WI38 (cell line): ENCODE measurements at regions not wholly inside any gene's neighbourhood (a gene's known extent, or its start where the extent isn't known, plus 50 kb on each side); places are given as distances from the start of the nearest gene placed in this dataset.
"Not testable (repeated sequence)": the region's sequence is repeated elsewhere in the genome, so short reads cannot be mapped to it uniquely, and the experiment has no call there.

ENCODE experiments used
- H3K4me3 ChIP-seq: 2 replicates; pipeline ENCODE4 v1.5.1; 2011; ENCODE audit warnings: low read depth, mild to moderate bottlenecking, control low read depth, low read length
- CTCF ChIP-seq: IDR thresholded peaks from 2 replicates; pipeline ENCODE4 v1.5.1; 2012; ENCODE audit warnings: low read depth, mild to moderate bottlenecking, control low read depth, low read length

GRCh38 chr12:60758224-60758623, 1162.4 kb downstream of the SLC16A7 start:
- H3K4me3 ChIP-seq, result no peak overlapping the region
- TF ChIP-seq CTCF, result no peak

GRCh38 chr12:60760965-60761364, 1165.1 kb downstream of the SLC16A7 start:
- TF ChIP-seq CTCF, result no peak

GRCh38 chr12:60801166-60801565, 1205.3 kb downstream of the SLC16A7 start:
- H3K4me3 ChIP-seq, result not testable (repeated sequence)

More at GRCh38 chr12:60760965-60761364, 1165.1 kb downstream of the SLC16A7 start:
- no peak overlapping the region for H3K4me3 ChIP-seq

- no peak overlapping the region for H3K4me3 ChIP-seq
- TF ChIP-seq CTCF, result no peak
Observed at GRCh38 chr12:60803147-60803546, 1207.3 kb downstream of the SLC16A7 start.

- no peak overlapping the region for H3K4me3 ChIP-seq
- TF ChIP-seq CTCF, result no peak
Observed at GRCh38 chr12:60805364-60805763, 1209.5 kb downstream of the SLC16A7 start.

GRCh38 chr12:60819794-60820193, 1224.0 kb downstream of the SLC16A7 start:
- no peak overlapping the region for H3K4me3 ChIP-seq
- no peak for TF ChIP-seq CTCF

GRCh38 chr12:60822580-60822979, 1226.8 kb downstream of the SLC16A7 start:
- no peak for TF ChIP-seq CTCF
- H3K4me3 ChIP-seq, result no peak overlapping the region

GRCh38 chr12:60830381-60830780, 1234.6 kb downstream of the SLC16A7 start:
- TF ChIP-seq CTCF, result no peak
- no peak overlapping the region for H3K4me3 ChIP-seq
